Endodermal cell (in vitro differentiated cells): ENCODE measurements at regions not wholly inside any gene's neighbourhood (a gene's known extent, or its start where the extent isn't known, plus 50 kb on each side); places are given as distances from the start of the nearest gene placed in this dataset.

Source experiments
- DNase-seq: peaks from one replicate; pipeline ENCODE4 v3.0.0-alpha.2; 2017
- H3K27ac ChIP-seq: 2 replicates; pipeline ENCODE4 v1.5.1; 2013; ENCODE audit warnings: mild to moderate bottlenecking, low read depth, low read length, moderate library complexity
- H3K27me3 ChIP-seq: 2 replicates; pipeline ENCODE4 v1.6.1; 2013; ENCODE audit warnings: mild to moderate bottlenecking, low read length, moderate library complexity; ENCODE audit not compliant: insufficient read depth, control insufficient read depth, poor library complexity, severe bottlenecking
- H3K36me3 ChIP-seq: 2 replicates; pipeline ENCODE4 v1.7.0; 2013; ENCODE audit warnings: mild to moderate bottlenecking, low read length, moderate library complexity; ENCODE audit not compliant: control insufficient read depth, insufficient read depth
- H3K4me1 ChIP-seq: one replicate; pipeline ENCODE4 v1.7.0; 2013; ENCODE audit warnings: low read length; ENCODE audit not compliant: control insufficient read depth, insufficient read depth
- H3K4me3 ChIP-seq: 2 replicates; pipeline ENCODE4 v1.5.1; 2013; ENCODE audit warnings: mild to moderate bottlenecking, low read length, moderate library complexity
- H3K9ac ChIP-seq: 2 replicates; pipeline ENCODE4 v1.6.1; 2013; ENCODE audit warnings: mild to moderate bottlenecking, low read length, moderate library complexity; ENCODE audit not compliant: poor library complexity, severe bottlenecking; ENCODE audit errors: extremely low read depth
- H3K9me3 ChIP-seq: 2 replicates; pipeline ENCODE4 v1.6.1; 2013; ENCODE audit warnings: mild to moderate bottlenecking, low read length, moderate library complexity; ENCODE audit not compliant: control insufficient read depth
- H3K27ac Mint-ChIP-seq: 2 replicates; pipeline ENCODE4 v1.8.0; 2020; ENCODE audit warnings: mixed read lengths
- H3K27me3 Mint-ChIP-seq: 2 replicates; pipeline ENCODE4 v1.8.0; 2021; ENCODE audit warnings: mild to moderate bottlenecking, mixed read lengths; ENCODE audit not compliant: insufficient read depth
- H3K36me3 Mint-ChIP-seq: 2 replicates; pipeline ENCODE4 v1.8.0; 2020; ENCODE audit warnings: low read depth, mixed read lengths
- H3K4me1 Mint-ChIP-seq: 2 replicates; pipeline ENCODE4 v1.8.0; 2020; ENCODE audit warnings: mixed read lengths
- H3K4me3 Mint-ChIP-seq: 2 replicates; pipeline ENCODE4 v1.8.0; 2020; ENCODE audit warnings: mild to moderate bottlenecking, moderate library complexity, mixed read lengths
- H3K9me3 Mint-ChIP-seq: 2 replicates; pipeline ENCODE4 v1.8.0; 2020; ENCODE audit warnings: mild to moderate bottlenecking, mixed read lengths
- WGBS, 2 experiments: methylation state at CpG; one replicate each; pipeline versions ENCODE4 v1.1.5 to v1.1.7; 2013; ENCODE audit warnings: missing lambda C conversion rate in 2 of 2, mixed read lengths in 1 of 2; ENCODE audit not compliant: insufficient coverage in 1 of 2, insufficient read length in 1 of 2; 5-methylcytosine and 5-hydroxymethylcytosine counted together
- TF ChIP-seq, protein P1 (sequence below): fragments of 200-600 bp; sonication (generic); conservative IDR thresholded peaks from 2 replicates; pipeline ENCODE4 v1.5.0; 2021; ENCODE audit warnings: antibody characterized with exemption, mild to moderate bottlenecking

DNA sequence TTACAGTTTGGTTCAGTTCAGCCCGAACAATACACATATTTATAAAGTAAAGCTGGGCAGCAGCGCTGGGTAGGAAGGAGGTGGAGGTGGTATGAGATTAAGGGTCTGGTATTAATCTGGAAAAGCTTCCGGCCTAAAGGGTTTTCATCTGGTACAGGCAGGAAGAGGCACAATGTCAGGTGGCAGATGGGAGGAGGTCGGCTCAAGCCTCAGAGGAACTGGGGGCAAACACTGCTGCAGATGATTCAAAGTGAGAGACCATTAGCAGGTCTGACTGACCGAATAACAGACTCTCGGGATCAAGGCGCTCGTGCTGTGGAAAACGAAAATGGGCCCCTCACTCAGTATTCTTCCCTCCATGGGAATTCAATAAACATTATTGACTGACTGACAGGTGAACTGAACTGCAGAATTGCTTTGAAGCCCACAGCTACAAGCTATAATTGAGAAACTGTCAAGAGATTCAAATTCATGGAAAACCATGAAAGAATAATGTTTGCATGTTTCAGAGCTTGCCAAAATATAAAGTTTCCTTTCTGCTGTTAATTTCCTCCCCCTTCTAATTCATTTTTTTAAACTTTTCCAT is 75.3 kb downstream of the TMEM167A start:
- WGBS, 2 experiments, result 72 to 79% methylated on average over 5 to 9 of the region's 9 CpGs

DNA sequence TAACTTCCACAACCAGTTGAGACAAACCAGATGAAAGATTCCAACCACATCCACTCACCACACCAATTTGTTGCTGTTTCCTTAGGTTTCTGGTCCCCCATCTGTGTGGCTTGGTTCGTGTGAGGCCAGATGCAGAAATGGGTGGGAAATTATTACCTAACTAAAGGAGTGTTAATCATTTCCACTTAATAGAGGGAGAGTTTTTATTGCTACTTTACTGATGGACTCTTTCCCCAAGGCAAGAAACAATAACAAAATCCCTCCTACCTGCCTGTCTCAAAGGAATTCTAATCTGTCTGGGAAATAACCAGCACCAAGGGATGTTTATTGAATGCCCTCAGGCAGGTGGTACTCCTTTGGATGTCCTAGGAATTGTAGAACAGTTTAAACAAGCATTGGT is 76.3 kb downstream of the TMEM167A start:
- WGBS, 2 experiments, result 86% methylated on average over 1 of the region's 1 CpG; no CpG with 5 or more reads in 1 of the 2 experiments
- H3K9ac ChIP-seq, result no peak overlapping the region
- H3K4me3 ChIP-seq, result no peak overlapping the region
- TF ChIP-seq, protein P1, sequence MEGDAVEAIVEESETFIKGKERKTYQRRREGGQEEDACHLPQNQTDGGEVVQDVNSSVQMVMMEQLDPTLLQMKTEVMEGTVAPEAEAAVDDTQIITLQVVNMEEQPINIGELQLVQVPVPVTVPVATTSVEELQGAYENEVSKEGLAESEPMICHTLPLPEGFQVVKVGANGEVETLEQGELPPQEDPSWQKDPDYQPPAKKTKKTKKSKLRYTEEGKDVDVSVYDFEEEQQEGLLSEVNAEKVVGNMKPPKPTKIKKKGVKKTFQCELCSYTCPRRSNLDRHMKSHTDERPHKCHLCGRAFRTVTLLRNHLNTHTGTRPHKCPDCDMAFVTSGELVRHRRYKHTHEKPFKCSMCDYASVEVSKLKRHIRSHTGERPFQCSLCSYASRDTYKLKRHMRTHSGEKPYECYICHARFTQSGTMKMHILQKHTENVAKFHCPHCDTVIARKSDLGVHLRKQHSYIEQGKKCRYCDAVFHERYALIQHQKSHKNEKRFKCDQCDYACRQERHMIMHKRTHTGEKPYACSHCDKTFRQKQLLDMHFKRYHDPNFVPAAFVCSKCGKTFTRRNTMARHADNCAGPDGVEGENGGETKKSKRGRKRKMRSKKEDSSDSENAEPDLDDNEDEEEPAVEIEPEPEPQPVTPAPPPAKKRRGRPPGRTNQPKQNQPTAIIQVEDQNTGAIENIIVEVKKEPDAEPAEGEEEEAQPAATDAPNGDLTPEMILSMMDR, result no peak
- H3K27me3 ChIP-seq, result no peaks in the 10 kb centered on the region
- H3K36me3 Mint-ChIP-seq, result no peaks in the 10 kb centered on the region
- no peaks in the 10 kb centered on the region for H3K9me3 ChIP-seq
- no peaks in the 10 kb centered on the region for H3K36me3 ChIP-seq
- no peaks in the 10 kb centered on the region for H3K27me3 Mint-ChIP-seq
- H3K9me3 Mint-ChIP-seq, result no peaks in the 10 kb centered on the region
- peak overlapping the region; percentile 62 for H3K27ac Mint-ChIP-seq
- no peak for DNase-seq
- H3K27ac ChIP-seq, result no peak overlapping the region
- no peak overlapping the region for H3K4me3 Mint-ChIP-seq
- H3K4me1 ChIP-seq, result peaks cover 5% of the 10 kb centered on the region
- H3K4me1 Mint-ChIP-seq, result peaks cover 29% of the 10 kb centered on the region

More for the DNA sequence above, 75.3 kb downstream of the TMEM167A start:
- TF ChIP-seq, protein P1, result no peak
- no peaks in the 10 kb centered on the region for H3K36me3 ChIP-seq
- H3K9me3 Mint-ChIP-seq, result no peaks in the 10 kb centered on the region
- peaks cover 29% of the 10 kb centered on the region for H3K4me1 Mint-ChIP-seq
- H3K27ac ChIP-seq, result no peak overlapping the region
- no peak for DNase-seq
- no peak overlapping the region for H3K4me3 Mint-ChIP-seq
- H3K27ac Mint-ChIP-seq, result peak overlapping the region; percentile 4
- no peaks in the 10 kb centered on the region for H3K27me3 Mint-ChIP-seq
- no peaks in the 10 kb centered on the region for H3K36me3 Mint-ChIP-seq
- no peaks in the 10 kb centered on the region for H3K9me3 ChIP-seq
- H3K27me3 ChIP-seq, result no peaks in the 10 kb centered on the region
- H3K4me1 ChIP-seq, result peaks cover 5% of the 10 kb centered on the region
- no peak overlapping the region for H3K4me3 ChIP-seq
- no peak overlapping the region for H3K9ac ChIP-seq

DNA sequence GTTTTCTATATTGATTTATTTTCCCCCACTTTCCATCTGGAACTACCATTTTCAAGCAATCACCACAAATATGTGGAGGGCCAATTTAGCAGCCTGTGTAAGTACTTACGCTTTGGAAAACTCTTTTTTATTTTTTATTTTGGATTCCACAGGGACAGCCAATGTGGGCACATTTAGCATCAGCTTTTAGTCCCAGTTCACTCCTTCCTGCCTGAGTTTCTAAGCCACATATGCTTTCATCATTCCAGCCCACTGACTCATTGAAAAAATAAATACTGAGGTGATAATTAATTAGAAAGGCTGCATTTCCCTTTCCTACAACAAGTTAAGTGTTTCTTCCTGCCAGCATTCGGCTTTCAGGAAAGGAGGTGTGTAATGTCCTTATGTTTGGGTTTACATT is 76.8 kb downstream of the TMEM167A start:
- H3K27me3 ChIP-seq, result no peaks in the 10 kb centered on the region
- TF ChIP-seq, protein P1, result no peak
- DNase-seq, result no peak
- H3K4me1 Mint-ChIP-seq, result peaks cover 29% of the 10 kb centered on the region
- no peaks in the 10 kb centered on the region for H3K27me3 Mint-ChIP-seq
- H3K9me3 Mint-ChIP-seq, result no peaks in the 10 kb centered on the region
- H3K4me3 Mint-ChIP-seq, result no peak overlapping the region
- no peak overlapping the region for H3K9ac ChIP-seq
- H3K36me3 ChIP-seq, result no peaks in the 10 kb centered on the region
- peak overlapping the region; percentile 62 for H3K27ac Mint-ChIP-seq
- 87 to 100% methylated on average over 1 to 2 of the region's 2 CpGs for WGBS, 2 experiments
- H3K4me1 ChIP-seq, result peaks cover 5% of the 10 kb centered on the region
- no peaks in the 10 kb centered on the region for H3K9me3 ChIP-seq
- H3K4me3 ChIP-seq, result no peak overlapping the region
- no peak overlapping the region for H3K27ac ChIP-seq
- H3K36me3 Mint-ChIP-seq, result no peaks in the 10 kb centered on the region
